ENCODE measurements at regions not wholly inside any gene's neighbourhood (a gene's known extent, or its start where the extent isn't known, plus 50 kb on each side); places are given as distances from the start of the nearest gene placed in this dataset.

DNA sequence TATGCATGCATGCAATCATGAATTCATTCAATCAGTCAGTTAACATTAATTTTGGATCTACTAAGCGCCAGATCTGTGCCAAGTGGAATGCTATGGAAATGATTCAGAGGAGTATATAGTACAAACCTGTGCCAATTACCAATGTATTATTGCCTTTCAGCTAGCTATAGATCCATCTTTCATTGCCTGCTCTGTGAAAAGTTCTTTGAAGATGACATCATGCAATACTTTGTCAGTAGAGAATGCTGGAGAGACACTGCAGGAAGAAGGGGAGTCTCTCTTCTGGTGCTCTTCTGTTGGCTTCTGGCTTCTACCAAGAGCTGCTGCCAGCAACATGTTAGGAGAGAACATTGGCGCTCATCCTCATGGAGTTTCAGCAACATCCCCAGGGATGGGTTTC lies 81.0 kb upstream of the LMCD1 start:
- H3K9me2 ChIP-seq (ENCODE audit: insufficient read depth, low read length): no peaks in the 10 kb centered on the region
- no peaks in the 10 kb centered on the region for H3K9me3 ChIP-seq (ENCODE audit: low read length)
- H3F3A ChIP-seq (ENCODE audit: insufficient read depth, low read length, poor library complexity, severe bottlenecking): no peaks in the 10 kb centered on the region
- no peak overlapping the region for H3K27ac ChIP-seq (ENCODE audit: low read length)
- no peaks in the 10 kb centered on the region for H4K20me1 ChIP-seq (ENCODE audit: insufficient read depth)
- no peaks in the 10 kb centered on the region for H3K36me3 ChIP-seq (ENCODE audit: insufficient read depth, low read length)
- no peak overlapping the region for H3K9ac ChIP-seq (ENCODE audit: low read length)
- H3K27me3 ChIP-seq (ENCODE audit: insufficient read depth, low read depth, low read length): no peaks in the 10 kb centered on the region
- no peaks in the 10 kb centered on the region for H3K79me2 ChIP-seq (replicated peaks; ENCODE audit: insufficient read depth, low read length)
- no peak overlapping the region for H3K4me2 ChIP-seq (ENCODE audit: low read length)
- no peak overlapping the region for H2AFZ ChIP-seq (ENCODE audit: low read depth, low read length)
- TF ChIP-seq RAD21 (conservative IDR thresholded peaks at IDR 0.05) (no peak), MXI1 (conservative IDR thresholded peaks at IDR 0.05; ENCODE audit: poor library complexity, severe bottlenecking) (no peak), EP300 (conservative IDR thresholded peaks at IDR 0.05; ENCODE audit: poor library complexity, severe bottlenecking) (no peak), POLR2AphosphoS5 (IDR thresholded peaks at IDR 0.05) (no peak)
- TF ChIP-seq, protein P1, sequence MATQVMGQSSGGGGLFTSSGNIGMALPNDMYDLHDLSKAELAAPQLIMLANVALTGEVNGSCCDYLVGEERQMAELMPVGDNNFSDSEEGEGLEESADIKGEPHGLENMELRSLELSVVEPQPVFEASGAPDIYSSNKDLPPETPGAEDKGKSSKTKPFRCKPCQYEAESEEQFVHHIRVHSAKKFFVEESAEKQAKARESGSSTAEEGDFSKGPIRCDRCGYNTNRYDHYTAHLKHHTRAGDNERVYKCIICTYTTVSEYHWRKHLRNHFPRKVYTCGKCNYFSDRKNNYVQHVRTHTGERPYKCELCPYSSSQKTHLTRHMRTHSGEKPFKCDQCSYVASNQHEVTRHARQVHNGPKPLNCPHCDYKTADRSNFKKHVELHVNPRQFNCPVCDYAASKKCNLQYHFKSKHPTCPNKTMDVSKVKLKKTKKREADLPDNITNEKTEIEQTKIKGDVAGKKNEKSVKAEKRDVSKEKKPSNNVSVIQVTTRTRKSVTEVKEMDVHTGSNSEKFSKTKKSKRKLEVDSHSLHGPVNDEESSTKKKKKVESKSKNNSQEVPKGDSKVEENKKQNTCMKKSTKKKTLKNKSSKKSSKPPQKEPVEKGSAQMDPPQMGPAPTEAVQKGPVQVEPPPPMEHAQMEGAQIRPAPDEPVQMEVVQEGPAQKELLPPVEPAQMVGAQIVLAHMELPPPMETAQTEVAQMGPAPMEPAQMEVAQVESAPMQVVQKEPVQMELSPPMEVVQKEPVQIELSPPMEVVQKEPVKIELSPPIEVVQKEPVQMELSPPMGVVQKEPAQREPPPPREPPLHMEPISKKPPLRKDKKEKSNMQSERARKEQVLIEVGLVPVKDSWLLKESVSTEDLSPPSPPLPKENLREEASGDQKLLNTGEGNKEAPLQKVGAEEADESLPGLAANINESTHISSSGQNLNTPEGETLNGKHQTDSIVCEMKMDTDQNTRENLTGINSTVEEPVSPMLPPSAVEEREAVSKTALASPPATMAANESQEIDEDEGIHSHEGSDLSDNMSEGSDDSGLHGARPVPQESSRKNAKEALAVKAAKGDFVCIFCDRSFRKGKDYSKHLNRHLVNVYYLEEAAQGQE (IDR thresholded peaks at IDR 0.05; ENCODE audit: borderline replicate concordance): no peak
- no peak overlapping the region for H3K4me3 ChIP-seq (ENCODE audit: low read length)

GRCh38 chr3:8421267-8421666 lies 80.4 kb upstream of the LMCD1 start:
- H2AFZ ChIP-seq (ENCODE audit: low read depth, low read length): no peak overlapping the region
- no peak overlapping the region for H3K4me2 ChIP-seq (ENCODE audit: low read length)
- H3K36me3 ChIP-seq (ENCODE audit: insufficient read depth, low read length): no peaks in the 10 kb centered on the region
- no peak overlapping the region for H3K4me3 ChIP-seq (ENCODE audit: low read length)
- TF ChIP-seq SMC3 (conservative IDR thresholded peaks at IDR 0.05; ENCODE audit: poor library complexity): no peak
- no peaks in the 10 kb centered on the region for H3K9me3 ChIP-seq (ENCODE audit: low read length)
- H3K27ac ChIP-seq (ENCODE audit: low read length): no peak overlapping the region
- no peaks in the 10 kb centered on the region for H3K79me2 ChIP-seq (replicated peaks; ENCODE audit: insufficient read depth, low read length)
- no peaks in the 10 kb centered on the region for H4K20me1 ChIP-seq (ENCODE audit: insufficient read depth)
- H3F3A ChIP-seq (ENCODE audit: insufficient read depth, low read length, poor library complexity, severe bottlenecking): no peaks in the 10 kb centered on the region
- H3K9ac ChIP-seq (ENCODE audit: low read length): no peak overlapping the region
- no peaks in the 10 kb centered on the region for H3K9me2 ChIP-seq (ENCODE audit: insufficient read depth, low read length)
- H3K27me3 ChIP-seq (ENCODE audit: insufficient read depth, low read depth, low read length): no peaks in the 10 kb centered on the region

GRCh38 chr3:8421711-8422110 lies 79.9 kb upstream of the LMCD1 start:
- TF ChIP-seq EZH2 (IDR thresholded peaks at IDR 0.05; ENCODE audit: borderline replicate concordance, insufficient read depth, low read length, poor library complexity, severe bottlenecking) (no peak), SMC3 (conservative IDR thresholded peaks at IDR 0.05; ENCODE audit: poor library complexity) (no peak), RAD21 (conservative IDR thresholded peaks at IDR 0.05) (no peak), POLR2AphosphoS5 (IDR thresholded peaks at IDR 0.05) (no peak), EP300 (conservative IDR thresholded peaks at IDR 0.05; ENCODE audit: poor library complexity, severe bottlenecking) (no peak), MXI1 (conservative IDR thresholded peaks at IDR 0.05; ENCODE audit: poor library complexity, severe bottlenecking) (no peak), TAF1 (IDR thresholded peaks at IDR 0.05; ENCODE audit: low read depth) (no peak)
- TF ChIP-seq, protein P1 (IDR thresholded peaks at IDR 0.05; ENCODE audit: borderline replicate concordance): no peak
- TF ChIP-seq, protein P2, sequence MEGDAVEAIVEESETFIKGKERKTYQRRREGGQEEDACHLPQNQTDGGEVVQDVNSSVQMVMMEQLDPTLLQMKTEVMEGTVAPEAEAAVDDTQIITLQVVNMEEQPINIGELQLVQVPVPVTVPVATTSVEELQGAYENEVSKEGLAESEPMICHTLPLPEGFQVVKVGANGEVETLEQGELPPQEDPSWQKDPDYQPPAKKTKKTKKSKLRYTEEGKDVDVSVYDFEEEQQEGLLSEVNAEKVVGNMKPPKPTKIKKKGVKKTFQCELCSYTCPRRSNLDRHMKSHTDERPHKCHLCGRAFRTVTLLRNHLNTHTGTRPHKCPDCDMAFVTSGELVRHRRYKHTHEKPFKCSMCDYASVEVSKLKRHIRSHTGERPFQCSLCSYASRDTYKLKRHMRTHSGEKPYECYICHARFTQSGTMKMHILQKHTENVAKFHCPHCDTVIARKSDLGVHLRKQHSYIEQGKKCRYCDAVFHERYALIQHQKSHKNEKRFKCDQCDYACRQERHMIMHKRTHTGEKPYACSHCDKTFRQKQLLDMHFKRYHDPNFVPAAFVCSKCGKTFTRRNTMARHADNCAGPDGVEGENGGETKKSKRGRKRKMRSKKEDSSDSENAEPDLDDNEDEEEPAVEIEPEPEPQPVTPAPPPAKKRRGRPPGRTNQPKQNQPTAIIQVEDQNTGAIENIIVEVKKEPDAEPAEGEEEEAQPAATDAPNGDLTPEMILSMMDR (IDR thresholded peaks at IDR 0.05; ENCODE audit: poor library complexity, severe bottlenecking): no peak
- Histone ChIP-seq H3F3A (ENCODE audit: insufficient read depth, low read length, poor library complexity, severe bottlenecking) (no peaks in the 10 kb centered on the region), H3K9me3 (ENCODE audit: low read length) (no peaks in the 10 kb centered on the region), H3K4me2 (ENCODE audit: low read length) (no peak overlapping the region), H3K9ac (ENCODE audit: low read length) (no peak overlapping the region), H4K20me1 (ENCODE audit: insufficient read depth) (no peaks in the 10 kb centered on the region), H3K36me3 (ENCODE audit: insufficient read depth, low read length) (no peaks in the 10 kb centered on the region), H2AFZ (ENCODE audit: low read depth, low read length) (no peak overlapping the region), H3K27ac (ENCODE audit: low read length) (no peak overlapping the region), H3K4me3 (ENCODE audit: low read length) (no peak overlapping the region), H3K79me2 (replicated peaks; ENCODE audit: insufficient read depth, low read length) (no peaks in the 10 kb centered on the region), H3K27me3 (ENCODE audit: insufficient read depth, low read depth, low read length) (no peaks in the 10 kb centered on the region), H3K9me2 (ENCODE audit: insufficient read depth, low read length) (no peaks in the 10 kb centered on the region)
